GM18508 (cell line): ENCODE measurements at regions not wholly inside any gene's neighbourhood (a gene's known extent, or its start where the extent isn't known, plus 50 kb on each side); places are given as distances from the start of the nearest gene placed in this dataset.
"Not testable (repeated sequence)": the region's sequence is repeated elsewhere in the genome, so short reads cannot be mapped to it uniquely, and the experiment has no call there.

Experiments used
- ATAC-seq: cut with Tn5 transposase; IDR thresholded peaks from one replicate; pipeline ENCODE4 v1.9.1; 2021; ENCODE audit warnings: moderate number of reproducible peaks; ENCODE audit not compliant: insufficient read depth, unreplicated experiment

GRCh38 chr6:122276637-122277036 lies 122.8 kb upstream of the HSF2 start:
- no peak for ATAC-seq

GRCh38 chr6:122280105-122281021 lies 119.1 kb upstream of the HSF2 start:
- not testable (repeated sequence) for ATAC-seq

- ATAC-seq: no peak
Observed at GRCh38 chr6:122283884-122284283, 115.6 kb upstream of the HSF2 start.

- ATAC-seq: no peak
Observed at GRCh38 chr6:122284848-122285247, 114.6 kb upstream of the HSF2 start.

- ATAC-seq: no peak
Observed at GRCh38 chr6:122285292-122285913, 114.0 kb upstream of the HSF2 start.

GRCh38 chr6:122286512-122286911 lies 112.9 kb upstream of the HSF2 start:
- ATAC-seq: no peak

GRCh38 chr6:122289762-122290539 lies 109.5 kb upstream of the HSF2 start:
- no peak for ATAC-seq

GRCh38 chr6:122297010-122297409 lies 102.4 kb upstream of the HSF2 start:
- no peak for ATAC-seq

GRCh38 chr6:122302067-122302466 lies 97.4 kb upstream of the HSF2 start:
- no peak for ATAC-seq

- ATAC-seq: no peak
Observed at GRCh38 chr6:122307577-122307976, 91.9 kb upstream of the HSF2 start.

GRCh38 chr6:122308074-122308473 lies 91.4 kb upstream of the HSF2 start:
- ATAC-seq: no peak

- ATAC-seq: no peak
Observed at GRCh38 chr6:122315842-122316241, 83.6 kb upstream of the HSF2 start.

- ATAC-seq: no peak
Observed at GRCh38 chr6:122322824-122323223, 76.6 kb upstream of the HSF2 start.

GRCh38 chr6:122323361-122323760 lies 76.1 kb upstream of the HSF2 start:
- ATAC-seq: no peak

- no peak for ATAC-seq
Observed at GRCh38 chr6:122330315-122330714, 69.1 kb upstream of the HSF2 start.

GRCh38 chr6:122337645-122338044 lies 61.8 kb upstream of the HSF2 start:
- ATAC-seq: no peak

- ATAC-seq: no peak
Observed at GRCh38 chr6:122339661-122340060, 59.8 kb upstream of the HSF2 start.

GRCh38 chr6:122347280-122347679 lies 52.2 kb upstream of the HSF2 start:
- no peak for ATAC-seq

GRCh38 chr6:122347751-122348150 lies 51.7 kb upstream of the HSF2 start:
- ATAC-seq: no peak
